ENCODE measurements at regions not wholly inside any gene's neighbourhood (a gene's known extent, or its start where the extent isn't known, plus 50 kb on each side); places are given as distances from the start of the nearest gene placed in this dataset.

DNA sequence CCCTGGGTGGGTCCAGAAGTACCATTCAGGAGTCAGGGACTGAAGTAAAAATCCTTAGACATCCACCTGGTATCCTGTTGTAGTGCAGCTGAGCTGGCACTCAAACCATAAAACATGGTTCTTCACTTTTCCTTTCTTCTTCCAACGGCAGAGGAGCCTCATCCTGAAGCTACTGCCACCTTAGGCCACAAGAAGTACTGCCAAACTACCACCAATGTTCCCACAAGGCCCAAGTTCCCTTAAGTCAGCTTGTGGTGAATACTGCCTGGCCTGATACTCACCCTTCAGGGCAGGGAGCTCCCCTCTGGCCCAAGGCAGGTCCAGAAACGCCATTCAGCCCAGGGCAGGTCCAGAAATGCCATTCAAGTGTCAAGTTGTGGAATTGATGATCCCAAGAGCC is 1053.4 kb upstream of the CITED2 start:
- Histone ChIP-seq H3K36me3 (ENCODE audit: control insufficient read depth in 1 of 2, insufficient read depth in 2 of 2, low read depth in 1 of 2, low read length in 2 of 2) (no peaks in the 10 kb centered on the region), H3K27ac (ENCODE audit: low read length, poor library complexity, severe bottlenecking) (no peak overlapping the region), H3K18ac (ENCODE audit: low read depth in 1 of 2, low read length in 2 of 2) (no peak overlapping the region), H2AFZ (ENCODE audit: low read depth, low read length) (no peak overlapping the region), H3K4me3 (ENCODE audit: insufficient read depth in 1 of 2, low read depth in 1 of 2, low read length in 2 of 2) (no peak overlapping the region), H3K4ac (ENCODE audit: low read depth in 1 of 2, low read length in 2 of 2) (no peak overlapping the region), H2BK12ac (ENCODE audit: low read length in 2 of 2) (peak overlapping the region in 1 of 2 experiments; percentile 66), H3K79me1 (replicated peaks; ENCODE audit: low read length, poor library complexity, severe bottlenecking) (no peaks in the 10 kb centered on the region), H2BK15ac (ENCODE audit: low read depth, poor library complexity, severe bottlenecking) (no peak overlapping the region), H4K91ac (ENCODE audit: low read length) (no peak overlapping the region), H3K14ac (ENCODE audit: low read length in 2 of 2) (no peak overlapping the region), H3K4me1 (ENCODE audit: control insufficient read depth, insufficient read depth, low read depth, low read length) (no peaks in the 10 kb centered on the region), H3K9me3 (ENCODE audit: control insufficient read depth, low read length) (peaks cover 8% of the 10 kb centered on the region), H3K9ac (ENCODE audit: low read length) (no peak overlapping the region), H2BK120ac (ENCODE audit: low read depth, low read length) (no peak overlapping the region), H3K4me2 (ENCODE audit: low read length, poor library complexity, severe bottlenecking) (no peak overlapping the region), H3K23ac (ENCODE audit: low read length in 2 of 2) (no peak overlapping the region), H4K8ac (ENCODE audit: low read length) (no peak overlapping the region), H2AK5ac (ENCODE audit: low read length, severe bottlenecking) (no peak overlapping the region), H2BK5ac (ENCODE audit: low read depth, low read length, poor library complexity, severe bottlenecking) (no peak overlapping the region), H3K27me3 (ENCODE audit: control insufficient read depth in 1 of 2, insufficient read depth in 1 of 2, low read length in 2 of 2) (no peaks in the 10 kb centered on the region)
- 98% methylated on average over 2 of the region's 2 CpGs for WGBS
- DNase-seq, result no peak

DNA sequence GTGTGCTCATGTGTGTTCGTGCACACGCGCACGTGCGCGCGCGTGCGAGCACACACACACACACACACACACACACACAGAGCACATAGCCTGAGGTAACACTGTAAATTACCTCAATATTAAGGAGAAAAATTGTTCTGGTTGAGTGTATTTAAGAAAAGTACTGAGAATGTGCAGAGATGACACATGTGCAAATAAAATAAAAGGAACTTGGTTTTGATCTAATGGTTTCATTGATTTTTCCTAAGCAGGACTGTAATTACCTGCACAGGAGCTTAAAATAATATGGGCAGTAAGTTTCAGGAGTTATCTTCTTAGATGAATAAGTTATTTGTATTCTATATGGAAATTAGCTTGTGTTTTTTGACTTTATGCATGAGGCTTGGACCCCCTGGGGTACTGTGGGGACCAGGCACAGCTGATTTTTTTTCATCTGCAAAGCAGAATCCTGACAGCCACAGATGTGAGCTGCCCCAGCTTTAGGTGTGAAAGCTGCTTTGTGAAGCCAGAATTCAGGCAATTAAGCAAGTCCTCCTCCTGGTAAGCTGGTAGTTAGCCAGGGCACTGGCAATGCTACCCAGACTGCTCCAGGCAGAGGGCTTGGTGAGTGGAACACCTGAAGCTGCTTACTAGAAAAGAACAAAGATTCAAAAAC is 1040.6 kb upstream of the CITED2 start:
- H4K8ac ChIP-seq (ENCODE audit: low read length), result no peak overlapping the region
- H3K27ac ChIP-seq (ENCODE audit: low read length, poor library complexity, severe bottlenecking), result no peak overlapping the region
- H2BK120ac ChIP-seq (ENCODE audit: low read depth, low read length), result no peak overlapping the region
- H3K79me1 ChIP-seq (replicated peaks; ENCODE audit: low read length, poor library complexity, severe bottlenecking), result no peaks in the 10 kb centered on the region
- no peak for DNase-seq
- no peak overlapping the region for H3K18ac ChIP-seq (ENCODE audit: low read depth in 1 of 2, low read length in 2 of 2)
- no peak overlapping the region for H2AK5ac ChIP-seq (ENCODE audit: low read length, severe bottlenecking)
- H2BK15ac ChIP-seq (ENCODE audit: low read depth, poor library complexity, severe bottlenecking), result no peak overlapping the region
- H3K27me3 ChIP-seq (ENCODE audit: control insufficient read depth in 1 of 2, insufficient read depth in 1 of 2, low read length in 2 of 2), result no peaks in the 10 kb centered on the region
- H3K9ac ChIP-seq (ENCODE audit: low read length), result no peak overlapping the region
- H4K91ac ChIP-seq (ENCODE audit: low read length), result no peak overlapping the region
- no peak overlapping the region for H2AFZ ChIP-seq (ENCODE audit: low read depth, low read length)
- no peaks in the 10 kb centered on the region for H3K4me1 ChIP-seq (ENCODE audit: control insufficient read depth, insufficient read depth, low read depth, low read length)
- no peak overlapping the region for H3K23ac ChIP-seq (ENCODE audit: low read length in 2 of 2)
- H3K4ac ChIP-seq (ENCODE audit: low read depth in 1 of 2, low read length in 2 of 2), result no peak overlapping the region
- 100% methylated on average over 3 of the region's 9 CpGs for WGBS
- no peak overlapping the region for H2BK5ac ChIP-seq (ENCODE audit: low read depth, low read length, poor library complexity, severe bottlenecking)
- H2BK12ac ChIP-seq (ENCODE audit: low read length in 2 of 2), result no peak overlapping the region
- no peaks in the 10 kb centered on the region for H3K36me3 ChIP-seq (ENCODE audit: control insufficient read depth in 1 of 2, insufficient read depth in 2 of 2, low read depth in 1 of 2, low read length in 2 of 2)
- H3K14ac ChIP-seq (ENCODE audit: low read length in 2 of 2), result no peak overlapping the region
- H3K4me3 ChIP-seq (ENCODE audit: insufficient read depth in 1 of 2, low read depth in 1 of 2, low read length in 2 of 2), result no peak overlapping the region
- H3K9me3 ChIP-seq (ENCODE audit: control insufficient read depth, low read length), result peaks cover 25% of the 10 kb centered on the region
- no peak overlapping the region for H3K4me2 ChIP-seq (ENCODE audit: low read length, poor library complexity, severe bottlenecking)

GRCh38 chr6:140403020-140403419 is 1028.6 kb upstream of the CITED2 start:
- no peak overlapping the region for H3K14ac ChIP-seq (ENCODE audit: low read length in 2 of 2)
- no peak overlapping the region for H3K4me3 ChIP-seq (ENCODE audit: insufficient read depth in 1 of 2, low read depth in 1 of 2, low read length in 2 of 2)
- H2BK12ac ChIP-seq (ENCODE audit: low read length in 2 of 2), result no peak overlapping the region
- H3K4me2 ChIP-seq (ENCODE audit: low read length, poor library complexity, severe bottlenecking), result no peak overlapping the region
- H2BK120ac ChIP-seq (ENCODE audit: low read depth, low read length), result no peak overlapping the region
- H2AFZ ChIP-seq (ENCODE audit: low read depth, low read length), result no peak overlapping the region
- DNase-seq, result no peak
- H2BK5ac ChIP-seq (ENCODE audit: low read depth, low read length, poor library complexity, severe bottlenecking), result no peak overlapping the region
- H3K27ac ChIP-seq (ENCODE audit: low read length, poor library complexity, severe bottlenecking), result no peak overlapping the region
- H3K9ac ChIP-seq (ENCODE audit: low read length), result no peak overlapping the region
- no peak overlapping the region for H4K8ac ChIP-seq (ENCODE audit: low read length)
- no peaks in the 10 kb centered on the region for H3K4me1 ChIP-seq (ENCODE audit: control insufficient read depth, insufficient read depth, low read depth, low read length)
- H3K27me3 ChIP-seq (ENCODE audit: control insufficient read depth in 1 of 2, insufficient read depth in 1 of 2, low read length in 2 of 2), result no peaks in the 10 kb centered on the region
- no peak overlapping the region for H2AK5ac ChIP-seq (ENCODE audit: low read length, severe bottlenecking)
- H3K4ac ChIP-seq (ENCODE audit: low read depth in 1 of 2, low read length in 2 of 2), result no peak overlapping the region
- H3K18ac ChIP-seq (ENCODE audit: low read depth in 1 of 2, low read length in 2 of 2), result no peak overlapping the region
- no peaks in the 10 kb centered on the region for H3K79me1 ChIP-seq (replicated peaks; ENCODE audit: low read length, poor library complexity, severe bottlenecking)
- peaks cover 28% of the 10 kb centered on the region for H3K9me3 ChIP-seq (ENCODE audit: control insufficient read depth, low read length)
- H4K91ac ChIP-seq (ENCODE audit: low read length), result no peak overlapping the region
- H3K23ac ChIP-seq (ENCODE audit: low read length in 2 of 2), result no peak overlapping the region
- no peak overlapping the region for H2BK15ac ChIP-seq (ENCODE audit: low read depth, poor library complexity, severe bottlenecking)
- H3K36me3 ChIP-seq (ENCODE audit: control insufficient read depth in 1 of 2, insufficient read depth in 2 of 2, low read depth in 1 of 2, low read length in 2 of 2), result no peaks in the 10 kb centered on the region

DNA sequence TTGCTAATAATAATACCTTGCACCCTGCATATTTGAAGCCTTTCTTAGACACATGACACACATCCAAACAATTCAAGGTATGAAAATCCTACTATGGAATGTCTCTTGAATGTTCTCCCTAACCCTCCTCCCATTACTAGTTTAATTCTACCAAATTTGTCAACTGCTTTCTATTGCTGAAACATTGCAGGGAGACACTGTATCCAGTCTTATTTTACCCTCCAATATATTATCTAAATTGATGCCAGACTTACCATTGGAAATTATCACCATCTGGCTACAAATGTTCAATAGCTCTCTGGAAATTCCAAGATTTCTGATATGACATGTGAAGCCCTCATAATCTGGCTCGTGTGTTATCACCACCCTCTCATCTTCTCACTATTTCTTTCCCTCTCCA is 1027.3 kb upstream of the CITED2 start:
- Histone ChIP-seq H3K4me2 (ENCODE audit: low read length, poor library complexity, severe bottlenecking) (no peak overlapping the region), H4K91ac (ENCODE audit: low read length) (no peak overlapping the region), H3K9me3 (ENCODE audit: control insufficient read depth, low read length) (peaks cover 18% of the 10 kb centered on the region), H3K14ac (ENCODE audit: low read length in 2 of 2) (no peak overlapping the region), H3K4me3 (ENCODE audit: insufficient read depth in 1 of 2, low read depth in 1 of 2, low read length in 2 of 2) (no peak overlapping the region), H3K9ac (ENCODE audit: low read length) (no peak overlapping the region), H2BK120ac (ENCODE audit: low read depth, low read length) (no peak overlapping the region), H2BK15ac (ENCODE audit: low read depth, poor library complexity, severe bottlenecking) (no peak overlapping the region), H2BK5ac (ENCODE audit: low read depth, low read length, poor library complexity, severe bottlenecking) (no peak overlapping the region), H3K4me1 (ENCODE audit: control insufficient read depth, insufficient read depth, low read depth, low read length) (no peaks in the 10 kb centered on the region), H3K79me1 (replicated peaks; ENCODE audit: low read length, poor library complexity, severe bottlenecking) (no peaks in the 10 kb centered on the region), H3K27me3 (ENCODE audit: control insufficient read depth in 1 of 2, insufficient read depth in 1 of 2, low read length in 2 of 2) (no peaks in the 10 kb centered on the region), H3K18ac (ENCODE audit: low read depth in 1 of 2, low read length in 2 of 2) (no peak overlapping the region), H4K8ac (ENCODE audit: low read length) (no peak overlapping the region), H2AK5ac (ENCODE audit: low read length, severe bottlenecking) (no peak overlapping the region), H3K36me3 (ENCODE audit: control insufficient read depth in 1 of 2, insufficient read depth in 2 of 2, low read depth in 1 of 2, low read length in 2 of 2) (no peaks in the 10 kb centered on the region), H2BK12ac (ENCODE audit: low read length in 2 of 2) (no peak overlapping the region), H3K23ac (ENCODE audit: low read length in 2 of 2) (no peak overlapping the region), H3K4ac (ENCODE audit: low read depth in 1 of 2, low read length in 2 of 2) (no peak overlapping the region), H3K27ac (ENCODE audit: low read length, poor library complexity, severe bottlenecking) (peak overlapping the region; percentile 64), H2AFZ (ENCODE audit: low read depth, low read length) (no peak overlapping the region)
- WGBS, result 64% methylated on average over 1 of the region's 1 CpG
- no peak for DNase-seq
